H9 (cell line): ENCODE measurements at regions not wholly inside any gene's neighbourhood (a gene's known extent, or its start where the extent isn't known, plus 50 kb on each side); places are given as distances from the start of the nearest gene placed in this dataset.

Experiments
- DNase-seq: peaks from one replicate; pipeline ENCODE4 v3.0.0-alpha.2; 2017
- H2AFZ ChIP-seq: one replicate; pipeline ENCODE4 v1.6.1; 2013; ENCODE audit warnings: mild to moderate bottlenecking, low read length, control low read depth, moderate library complexity
- H2AK5ac ChIP-seq: 2 replicates; pipeline ENCODE4 v1.6.1; 2013; ENCODE audit warnings: low read length, control low read depth, mixed read lengths; ENCODE audit not compliant: insufficient read length
- H2BK120ac ChIP-seq: one replicate; pipeline ENCODE4 v1.6.1; 2013; ENCODE audit warnings: low read depth, mild to moderate bottlenecking, low read length, control low read depth, inconsistent platforms; ENCODE audit not compliant: poor library complexity, severe bottlenecking
- H2BK12ac ChIP-seq: 2 replicates; pipeline ENCODE4 v1.6.1; 2013; ENCODE audit warnings: low read length, control low read depth, mixed read lengths, low read depth; ENCODE audit not compliant: insufficient read length
- H2BK15ac ChIP-seq: 2 replicates; pipeline ENCODE4 v1.6.1; 2013; ENCODE audit warnings: low read depth, low read length, control low read depth
- H2BK20ac ChIP-seq: one replicate; pipeline ENCODE4 v1.6.1; 2013; ENCODE audit warnings: low read depth, mild to moderate bottlenecking, low read length, control low read depth, inconsistent platforms; ENCODE audit not compliant: poor library complexity, severe bottlenecking
- H2BK5ac ChIP-seq: 2 replicates; pipeline ENCODE4 v1.6.1; 2013; ENCODE audit warnings: low read length, control low read depth, mixed read lengths; ENCODE audit not compliant: insufficient read length
- H3K14ac ChIP-seq: 2 replicates; pipeline ENCODE4 v1.6.1; 2013; ENCODE audit warnings: low read length, control low read depth; ENCODE audit not compliant: insufficient read depth
- H3K18ac ChIP-seq: 2 replicates; pipeline ENCODE4 v1.6.1; 2013; ENCODE audit warnings: low read depth, mild to moderate bottlenecking, mixed read lengths, low read length, control low read depth; ENCODE audit not compliant: insufficient read length
- H3K23ac ChIP-seq: 2 replicates; pipeline ENCODE4 v1.6.1; 2013; ENCODE audit warnings: low read length, control low read depth, mixed read lengths, low read depth; ENCODE audit not compliant: insufficient read length
- H3K23me2 ChIP-seq: 2 replicates; pipeline ENCODE4 v1.6.1; 2013; ENCODE audit warnings: low read depth, mild to moderate bottlenecking, mixed read lengths, low read length, control low read depth; ENCODE audit not compliant: insufficient read length, poor library complexity, severe bottlenecking
- H3K27ac ChIP-seq: 2 replicates; pipeline ENCODE4 v1.5.1; 2013; ENCODE audit warnings: low read length, control low read depth, mixed read lengths, low read depth; ENCODE audit not compliant: insufficient read length
- H3K27me3 ChIP-seq: 2 replicates; pipeline ENCODE4 v1.6.1; 2013; ENCODE audit warnings: low read length, control low read depth, inconsistent platforms; ENCODE audit not compliant: insufficient read depth
- H3K4ac ChIP-seq: 2 replicates; pipeline ENCODE4 v1.6.1; 2013; ENCODE audit warnings: low read depth, mild to moderate bottlenecking, control low read depth, inconsistent platforms, low read length, moderate library complexity
- H3K4me1 ChIP-seq: 2 replicates; pipeline ENCODE4 v1.6.1; 2013; ENCODE audit warnings: low read length, control low read depth, inconsistent platforms; ENCODE audit not compliant: insufficient read depth
- H3K4me2 ChIP-seq: 2 replicates; pipeline ENCODE4 v1.6.1; 2013; ENCODE audit warnings: low read length, control low read depth, mixed read lengths; ENCODE audit not compliant: insufficient read length, insufficient read depth
- H3K56ac ChIP-seq: 2 replicates; pipeline ENCODE4 v1.6.1; 2013; ENCODE audit warnings: low read depth, mild to moderate bottlenecking, mixed read lengths, low read length, control low read depth; ENCODE audit not compliant: insufficient read length
- H3K79me1 ChIP-seq: 2 replicates; pipeline ENCODE4 v1.6.1; 2013; ENCODE audit warnings: low read depth, mild to moderate bottlenecking, moderate library complexity, low read length, control low read depth, inconsistent platforms; ENCODE audit not compliant: insufficient read depth, poor library complexity, severe bottlenecking
- H3K79me2 ChIP-seq: 2 replicates; pipeline ENCODE4 v1.6.1; 2013; ENCODE audit warnings: low read length, control low read depth, inconsistent platforms; ENCODE audit not compliant: insufficient read depth
- H3K9ac ChIP-seq: 2 replicates; pipeline ENCODE4 v1.6.1; 2013; ENCODE audit warnings: low read length, control low read depth, mixed read lengths; ENCODE audit not compliant: insufficient read length; ENCODE audit errors: extremely low read depth
- H3K9me3 ChIP-seq: one replicate; pipeline ENCODE4 v1.6.1; 2013; ENCODE audit warnings: low read depth, low read length, inconsistent platforms; ENCODE audit not compliant: control insufficient read depth
- H3T11ph ChIP-seq: one replicate; pipeline ENCODE4 v1.6.1; 2013; ENCODE audit warnings: mild to moderate bottlenecking, low read length, control low read depth, inconsistent platforms
- H4K20me1 ChIP-seq: one replicate; pipeline ENCODE4 v1.6.1; 2013; ENCODE audit not compliant: control insufficient read depth, insufficient read length, insufficient read depth
- H4K5ac ChIP-seq: 2 replicates; pipeline ENCODE4 v1.6.1; 2013; ENCODE audit warnings: low read depth, mild to moderate bottlenecking, mixed read lengths, low read length, control low read depth; ENCODE audit not compliant: insufficient read length
- H4K8ac ChIP-seq: replicated peaks from 2 replicates; pipeline ENCODE4 v1.6.1; 2013; ENCODE audit warnings: low read length, control low read depth, mixed read lengths, low read depth; ENCODE audit not compliant: insufficient read length
- H4K91ac ChIP-seq: 2 replicates; pipeline ENCODE4 v1.6.1; 2013; ENCODE audit warnings: low read depth, mild to moderate bottlenecking, moderate library complexity, mixed read lengths, low read length, control low read depth; ENCODE audit not compliant: insufficient read length
- H3K27ac Mint-ChIP-seq, 3 experiments: 2 replicates in 2 of 3; 3 replicates in 1 of 3; pipeline ENCODE4 v1.8.0; 2020 to 2021; ENCODE audit warnings: mixed read lengths in 3 of 3, mild to moderate bottlenecking in 1 of 3, moderate library complexity in 1 of 3
- H3K27me3 Mint-ChIP-seq: 2 replicates; pipeline ENCODE4 v1.8.0; 2021; ENCODE audit warnings: low read depth, mild to moderate bottlenecking, moderate library complexity, mixed read lengths
- H3K36me3 Mint-ChIP-seq, 3 experiments: 2 replicates in 2 of 3; 3 replicates in 1 of 3; pipeline ENCODE4 v1.8.0; 2020 to 2021; ENCODE audit warnings: low read depth in 3 of 3, mixed read lengths in 3 of 3; ENCODE audit not compliant: insufficient read depth in 1 of 3
- H3K4me1 Mint-ChIP-seq, 2 experiments: 2 replicates each; pipeline ENCODE4 v1.8.0; 2020; ENCODE audit warnings: mixed read lengths in 2 of 2
- H3K4me3 Mint-ChIP-seq, 2 experiments: 2 replicates in 1 of 2; 3 replicates in 1 of 2; pipeline ENCODE4 v1.8.0; 2020 to 2021; ENCODE audit warnings: mild to moderate bottlenecking in 2 of 2, mixed read lengths in 2 of 2, moderate library complexity in 1 of 2
- H3K9me3 Mint-ChIP-seq, 2 experiments: 2 replicates in 1 of 2; 3 replicates in 1 of 2; pipeline ENCODE4 v1.8.0; 2020; ENCODE audit warnings: mild to moderate bottlenecking in 2 of 2, mixed read lengths in 2 of 2, moderate library complexity in 1 of 2
- WGBS: extraction: QIAGEN DNeasy Blood & Tissue Kit; methylation state at CpG from one replicate; pipeline ENCODE4 v1.1.7; 2013; ENCODE audit warnings: missing lambda C conversion rate, low lambda C conversion rate, mixed read lengths; ENCODE audit not compliant: insufficient read length; ENCODE audit errors: extremely low coverage; 5-methylcytosine and 5-hydroxymethylcytosine counted together
- TF ChIP-seq, protein P1 (sequence below): fragments of 200-600 bp; sonication (generic); conservative IDR thresholded peaks from 3 replicates; pipeline ENCODE4 v1.8.0; 2021; ENCODE audit warnings: antibody characterized with exemption, mild to moderate bottlenecking

- H2BK120ac ChIP-seq = no peak overlapping the region
- no peak overlapping the region for H3K4ac ChIP-seq
- Mint-ChIP-seq H3K27ac (no peak overlapping the region), H3K4me3 (no peak overlapping the region), H3K27me3 (no peaks in the 10 kb centered on the region), H3K36me3 (peaks cover 2 to 4% (median 3%) of the 10 kb centered on the region in 3 experiments; a peak in 4 of 7 replicates), H3K4me1 (peaks cover 0 to 3% of the 10 kb centered on the region in 2 experiments; a peak in 1 of 4 replicates), H3K9me3 (peaks cover 2 to 6% of the 10 kb centered on the region in 2 experiments; a peak in 3 of 5 replicates)
- no peak overlapping the region for H2BK15ac ChIP-seq
- H3K23ac ChIP-seq = no peak overlapping the region
- WGBS = no CpG with 5 or more reads among the region's 3 CpGs
- H4K5ac ChIP-seq = no peak overlapping the region
- H3K14ac ChIP-seq = no peak overlapping the region
- TF ChIP-seq, protein P1, sequence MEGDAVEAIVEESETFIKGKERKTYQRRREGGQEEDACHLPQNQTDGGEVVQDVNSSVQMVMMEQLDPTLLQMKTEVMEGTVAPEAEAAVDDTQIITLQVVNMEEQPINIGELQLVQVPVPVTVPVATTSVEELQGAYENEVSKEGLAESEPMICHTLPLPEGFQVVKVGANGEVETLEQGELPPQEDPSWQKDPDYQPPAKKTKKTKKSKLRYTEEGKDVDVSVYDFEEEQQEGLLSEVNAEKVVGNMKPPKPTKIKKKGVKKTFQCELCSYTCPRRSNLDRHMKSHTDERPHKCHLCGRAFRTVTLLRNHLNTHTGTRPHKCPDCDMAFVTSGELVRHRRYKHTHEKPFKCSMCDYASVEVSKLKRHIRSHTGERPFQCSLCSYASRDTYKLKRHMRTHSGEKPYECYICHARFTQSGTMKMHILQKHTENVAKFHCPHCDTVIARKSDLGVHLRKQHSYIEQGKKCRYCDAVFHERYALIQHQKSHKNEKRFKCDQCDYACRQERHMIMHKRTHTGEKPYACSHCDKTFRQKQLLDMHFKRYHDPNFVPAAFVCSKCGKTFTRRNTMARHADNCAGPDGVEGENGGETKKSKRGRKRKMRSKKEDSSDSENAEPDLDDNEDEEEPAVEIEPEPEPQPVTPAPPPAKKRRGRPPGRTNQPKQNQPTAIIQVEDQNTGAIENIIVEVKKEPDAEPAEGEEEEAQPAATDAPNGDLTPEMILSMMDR = no peak
- H4K20me1 ChIP-seq = no peaks in the 10 kb centered on the region
- no peak overlapping the region for H3K18ac ChIP-seq
- no peak overlapping the region for H2BK5ac ChIP-seq
- no peak overlapping the region for H2BK20ac ChIP-seq
- H3K56ac ChIP-seq = no peak overlapping the region
- no peak overlapping the region for H4K91ac ChIP-seq
- H3K27me3 ChIP-seq = no peaks in the 10 kb centered on the region
- H2AK5ac ChIP-seq = no peak overlapping the region
- no peak overlapping the region for H3K4me2 ChIP-seq
- H3K79me2 ChIP-seq = no peaks in the 10 kb centered on the region
- no peak overlapping the region for H3T11ph ChIP-seq
- DNase-seq = no peak
- no peaks in the 10 kb centered on the region for H3K79me1 ChIP-seq
- no peaks in the 10 kb centered on the region for H3K4me1 ChIP-seq
- no peaks in the 10 kb centered on the region for H3K23me2 ChIP-seq
- H2AFZ ChIP-seq = no peak overlapping the region
- no peak overlapping the region for H3K9ac ChIP-seq
- no peak overlapping the region for H3K27ac ChIP-seq
- H4K8ac ChIP-seq = no peak overlapping the region
- no peaks in the 10 kb centered on the region for H3K9me3 ChIP-seq
- no peak overlapping the region for H2BK12ac ChIP-seq
Measured at GRCh38 chr4:43394976-43395375, 502.5 kb downstream of the GRXCR1 start.
